Omental fat pad (tissue), 3 donors: ENCODE measurements at regions not wholly inside any gene's neighbourhood (a gene's known extent, or its start where the extent isn't known, plus 50 kb on each side); places are given as distances from the start of the nearest gene placed in this dataset.

Experiments
- ATAC-seq: fragments of 150-250 bp; one replicate; pipeline ENCODE4 v1.9.1; 2016; ENCODE audit warnings: mild to moderate bottlenecking, moderate library complexity; ENCODE audit not compliant: low FRiP score
- DNase-seq: peaks from one replicate; pipeline ENCODE4 v3.0.0-alpha.2; 2019; ENCODE audit warnings: low spot score
- TF ChIP-seq, protein P1 (sequence below), 3 donors: fragments of 450-650 bp; IDR thresholded peaks; one replicate each; pipeline ENCODE4 v1.5.1; 2016 to 2017; ENCODE audit warnings: antibody characterized with exemption in 3 of 3, mild to moderate bottlenecking in 3 of 3, moderate library complexity in 2 of 3

DNA sequence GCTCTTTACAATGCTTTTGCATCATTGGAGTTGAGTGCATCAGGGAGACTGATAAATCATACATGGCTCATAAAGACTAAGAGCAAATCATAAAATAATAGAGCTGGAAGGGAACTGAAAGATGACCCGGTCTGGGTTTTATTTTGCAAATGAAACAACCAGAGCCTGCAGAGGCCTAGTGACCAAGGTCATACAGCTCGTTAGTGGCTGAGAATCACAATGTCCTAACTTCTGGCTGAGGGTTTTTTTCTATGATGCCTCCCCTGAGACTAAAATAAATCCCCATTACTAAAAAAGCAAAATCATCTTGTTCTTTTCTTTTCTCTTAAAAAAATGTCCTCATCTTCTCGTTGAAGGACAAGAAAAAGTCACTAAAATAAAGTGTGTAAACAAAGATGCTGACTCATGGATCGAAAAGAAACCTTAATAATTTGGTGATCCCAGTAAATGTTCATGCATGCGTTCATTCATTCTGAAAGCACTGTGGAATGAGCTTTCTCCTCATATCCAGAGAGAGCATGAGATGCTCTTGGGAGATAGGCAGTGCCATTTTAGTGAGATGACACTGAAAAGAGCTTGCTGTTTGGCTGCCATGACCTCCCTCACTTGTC, 107.8 kb upstream of the PHYHIPL start:
- no peak for DNase-seq
- no peak for ATAC-seq
- TF ChIP-seq, protein P1, sequence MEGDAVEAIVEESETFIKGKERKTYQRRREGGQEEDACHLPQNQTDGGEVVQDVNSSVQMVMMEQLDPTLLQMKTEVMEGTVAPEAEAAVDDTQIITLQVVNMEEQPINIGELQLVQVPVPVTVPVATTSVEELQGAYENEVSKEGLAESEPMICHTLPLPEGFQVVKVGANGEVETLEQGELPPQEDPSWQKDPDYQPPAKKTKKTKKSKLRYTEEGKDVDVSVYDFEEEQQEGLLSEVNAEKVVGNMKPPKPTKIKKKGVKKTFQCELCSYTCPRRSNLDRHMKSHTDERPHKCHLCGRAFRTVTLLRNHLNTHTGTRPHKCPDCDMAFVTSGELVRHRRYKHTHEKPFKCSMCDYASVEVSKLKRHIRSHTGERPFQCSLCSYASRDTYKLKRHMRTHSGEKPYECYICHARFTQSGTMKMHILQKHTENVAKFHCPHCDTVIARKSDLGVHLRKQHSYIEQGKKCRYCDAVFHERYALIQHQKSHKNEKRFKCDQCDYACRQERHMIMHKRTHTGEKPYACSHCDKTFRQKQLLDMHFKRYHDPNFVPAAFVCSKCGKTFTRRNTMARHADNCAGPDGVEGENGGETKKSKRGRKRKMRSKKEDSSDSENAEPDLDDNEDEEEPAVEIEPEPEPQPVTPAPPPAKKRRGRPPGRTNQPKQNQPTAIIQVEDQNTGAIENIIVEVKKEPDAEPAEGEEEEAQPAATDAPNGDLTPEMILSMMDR (IDR thresholded peaks at IDR 0.05): no peak

DNA sequence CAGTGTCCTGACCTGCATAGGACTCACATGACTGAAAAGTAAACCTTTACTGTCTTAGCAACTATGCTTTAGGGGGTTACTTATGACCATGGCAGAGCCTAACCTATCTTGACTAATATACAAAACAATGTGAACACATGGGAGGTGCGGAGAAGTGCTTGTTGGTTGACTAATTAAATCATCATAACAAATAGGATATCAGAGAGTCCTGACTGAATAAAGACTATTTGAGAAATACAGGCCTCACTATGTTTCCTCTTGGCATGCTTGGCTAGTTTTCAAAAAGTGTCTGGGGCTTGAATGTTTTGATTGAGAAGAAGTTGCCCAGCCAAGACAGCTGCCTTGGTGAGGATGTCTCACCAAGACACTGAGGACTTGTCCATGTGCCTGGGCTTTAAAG, 104.4 kb upstream of the PHYHIPL start:
- no peak for ATAC-seq
- TF ChIP-seq, protein P1 (IDR thresholded peaks at IDR 0.05): no peak
- no peak for DNase-seq

DNA sequence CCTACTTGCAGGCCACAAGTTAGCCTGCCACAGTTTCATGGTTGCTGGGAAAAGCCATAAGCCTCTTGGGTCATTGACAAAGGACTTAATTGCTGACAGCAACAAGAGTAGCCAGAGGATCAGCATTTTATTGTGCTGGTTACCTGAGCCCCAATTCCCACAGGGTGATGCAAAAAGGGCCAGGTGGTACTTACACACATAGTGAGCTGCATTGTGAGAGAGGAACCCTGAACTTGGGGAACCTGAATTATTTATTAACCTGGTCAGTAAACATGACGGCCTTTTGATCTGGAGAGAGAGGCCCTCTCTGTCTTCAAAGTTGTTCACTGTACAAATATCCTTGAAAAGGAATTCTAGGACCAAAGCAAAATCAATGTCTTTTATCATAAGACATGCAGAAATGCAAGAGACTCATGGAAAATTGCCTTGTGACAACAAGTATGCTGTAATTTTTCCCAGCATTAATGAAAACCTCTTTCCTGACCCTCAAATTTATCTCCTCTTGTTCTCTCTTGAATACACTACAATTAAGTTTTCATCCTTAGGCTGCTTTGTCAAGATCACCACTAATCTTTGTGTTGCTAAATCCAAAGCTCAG, 102.9 kb upstream of the PHYHIPL start:
- TF ChIP-seq, protein P1 (IDR thresholded peaks at IDR 0.05): no peak
- ATAC-seq (no peak), DNase-seq (no peak)

DNA sequence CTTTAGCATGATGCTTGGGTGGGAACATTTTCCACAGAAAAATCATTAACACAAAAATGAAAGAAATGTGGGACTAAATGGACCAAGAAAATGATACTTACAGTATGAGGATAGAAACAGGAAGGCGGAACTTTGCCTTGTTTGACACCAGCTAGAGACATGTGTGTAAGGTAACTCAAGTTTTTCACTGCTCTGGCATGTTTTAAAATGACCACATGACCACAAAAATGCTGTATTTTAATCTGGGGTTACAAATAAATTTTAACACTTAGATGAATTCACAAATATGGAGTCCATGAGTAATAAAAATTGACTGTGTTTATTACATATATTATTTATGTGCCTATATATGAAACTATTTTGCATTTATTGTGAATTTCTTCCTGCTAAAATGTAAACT, 100.9 kb upstream of the PHYHIPL start:
- ATAC-seq: no peak
- no peak for DNase-seq
- TF ChIP-seq, protein P1 (IDR thresholded peaks at IDR 0.05): no peak

DNA sequence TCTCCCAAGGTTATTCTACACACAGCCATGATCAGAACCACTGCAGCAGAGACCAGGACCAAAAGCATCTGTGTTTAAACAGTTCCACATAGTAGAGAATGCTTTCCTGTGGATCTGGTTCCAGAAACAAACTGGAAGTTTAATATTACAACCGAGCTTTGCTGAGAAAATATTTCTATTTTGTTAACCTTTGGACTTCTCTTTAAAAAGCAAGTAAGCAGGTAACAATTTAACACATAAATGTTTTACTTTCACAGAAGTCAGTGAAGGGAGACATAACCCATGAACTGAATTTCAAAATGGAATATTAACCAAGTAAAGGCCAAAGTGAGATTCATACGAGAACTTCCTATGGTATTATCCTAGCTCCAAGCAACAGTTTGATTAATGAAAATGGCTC, 98.6 kb upstream of the PHYHIPL start:
- no peak for DNase-seq
- no peak for ATAC-seq
- TF ChIP-seq, protein P1 (IDR thresholded peaks at IDR 0.05): no peak

DNA sequence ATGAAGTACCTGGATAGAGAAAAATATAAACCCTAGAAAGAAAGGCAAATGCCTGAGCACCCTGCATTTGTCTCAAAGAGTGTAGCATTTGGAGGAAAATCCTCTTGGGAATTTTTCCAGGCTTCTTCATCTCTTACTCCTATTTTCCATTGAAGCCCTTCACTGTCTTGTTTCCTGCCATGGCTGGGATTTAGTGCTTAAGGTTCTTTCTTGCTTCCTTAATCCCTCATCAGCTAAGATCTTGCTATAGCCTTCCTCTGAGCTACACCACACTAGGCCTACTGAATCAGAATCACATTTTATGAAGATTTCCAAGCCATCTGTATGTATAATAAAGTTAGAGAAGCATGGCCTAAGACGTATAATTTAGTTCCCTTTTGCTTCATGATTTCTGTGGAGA, 97.5 kb upstream of the PHYHIPL start:
- ATAC-seq (no peak), DNase-seq (no peak)
- TF ChIP-seq, protein P1 (IDR thresholded peaks at IDR 0.05): no peak
